ENCODE measurements at regions not wholly inside any gene's neighbourhood (a gene's known extent, or its start where the extent isn't known, plus 50 kb on each side); places are given as distances from the start of the nearest gene placed in this dataset.

DNA sequence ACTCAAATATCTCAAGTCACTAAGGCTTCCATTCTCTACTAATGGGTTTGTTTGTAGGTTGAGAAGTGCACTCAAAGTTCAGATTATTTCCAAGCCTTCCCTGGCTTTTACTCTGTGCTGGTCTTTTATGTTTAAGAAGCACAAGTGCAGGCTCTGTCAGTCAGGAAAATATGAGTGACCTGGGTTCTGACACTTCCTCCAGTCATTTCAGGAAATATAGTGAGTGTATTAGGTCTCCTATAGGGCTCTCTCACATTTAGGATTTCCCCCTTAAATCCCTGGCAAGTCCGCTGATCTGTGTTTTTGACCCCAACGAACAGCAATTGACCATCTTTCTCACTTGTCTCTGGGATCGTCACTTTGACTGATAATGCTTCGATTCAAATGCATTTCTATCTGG, 210.2 kb downstream of the ARPP21 start:
- DNase-seq, result no peak

DNA sequence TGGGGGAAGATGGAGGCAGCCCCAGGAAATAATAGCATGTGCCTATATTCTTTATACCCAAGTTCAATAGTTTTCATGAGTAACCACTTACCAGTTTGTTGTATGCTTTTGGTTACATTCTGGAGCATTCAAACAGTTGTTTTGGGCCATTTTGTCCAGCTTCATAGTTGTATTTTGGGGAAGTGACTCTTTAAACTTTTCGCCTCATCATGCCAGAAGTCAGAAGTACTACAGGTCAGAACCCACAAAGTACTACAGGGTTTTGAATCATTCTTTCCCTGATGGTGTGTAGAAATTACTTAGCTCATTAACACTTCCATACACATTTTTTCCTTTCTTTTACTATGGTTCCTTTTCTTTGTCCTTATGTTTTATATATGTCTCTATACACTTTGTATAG, 210.6 kb downstream of the ARPP21 start:
- DNase-seq, result no peak

- DNase-seq, result peak in 1 of 5 experiments; percentile 0
Observed at GRCh38 chr3:35857004-35857403, 217.7 kb downstream of the ARPP21 start.

DNA sequence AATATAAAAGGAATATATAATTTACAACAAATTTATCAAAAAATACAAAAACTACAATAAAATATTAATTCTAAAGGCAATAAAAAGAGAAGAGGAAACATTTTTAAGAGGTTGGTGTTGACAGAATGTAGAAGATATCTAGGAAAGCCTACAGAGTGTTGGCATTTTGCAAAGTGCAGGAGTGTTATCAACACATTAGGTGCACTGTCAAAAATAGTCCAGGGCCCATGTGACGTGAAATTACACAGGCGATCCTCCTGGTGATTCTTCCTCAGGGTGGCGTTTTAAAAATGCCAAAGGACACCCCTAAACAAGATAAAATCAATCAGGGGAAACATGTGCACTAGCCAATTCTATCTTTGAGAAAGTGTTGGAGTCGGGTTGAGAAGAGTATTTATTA, 222.7 kb downstream of the ARPP21 start:
- DNase-seq, result no peak

DNA sequence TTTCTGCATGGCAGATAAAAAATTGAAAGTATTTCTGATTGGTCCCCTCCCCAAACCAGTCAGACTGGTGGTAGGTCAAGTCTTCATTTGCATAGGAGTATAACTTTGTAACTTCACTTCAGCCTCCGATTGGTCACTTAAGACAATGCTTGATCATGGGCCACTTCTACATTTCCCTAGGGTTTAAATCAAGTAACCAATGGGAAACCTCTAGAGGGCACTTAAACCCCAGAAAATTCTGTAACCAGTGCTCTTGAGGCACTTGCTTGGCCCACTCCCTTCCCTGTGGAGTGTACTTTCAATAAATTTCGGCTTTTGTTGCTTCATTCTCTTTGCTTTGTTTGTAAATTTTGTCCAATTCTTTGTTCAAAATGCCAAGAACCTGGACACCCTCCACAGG, 225.5 kb downstream of the ARPP21 start:
- DNase-seq, result no peak

GRCh38 chr3:35867791-35868190, 228.5 kb downstream of the ARPP21 start:
- no peak for DNase-seq

GRCh38 chr3:35871009-35871408, 231.7 kb downstream of the ARPP21 start:
- DNase-seq, result no peak

- DNase-seq, result no peak
Observed at GRCh38 chr3:35883929-35884328, 244.6 kb downstream of the ARPP21 start.

DNA sequence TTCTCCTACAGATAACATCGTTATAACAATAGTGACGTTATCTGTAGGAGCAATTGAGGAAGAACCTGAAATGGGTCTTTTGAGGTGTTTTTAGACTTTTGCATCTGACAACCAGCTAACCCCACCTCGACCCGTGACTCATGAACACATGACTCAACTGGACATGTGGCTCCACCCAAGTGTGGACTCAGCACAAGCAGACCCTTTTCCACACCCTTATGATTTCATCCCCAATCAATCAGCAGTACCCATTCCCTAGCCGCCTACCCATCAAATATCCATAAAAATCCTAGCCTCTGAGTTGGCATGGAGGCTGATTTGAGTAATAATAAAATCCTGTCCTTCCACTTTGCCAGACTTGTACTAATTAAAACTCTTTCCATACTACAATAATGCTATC, 255.4 kb downstream of the ARPP21 start:
- no peak for DNase-seq

GRCh38 chr3:35899245-35899644, 259.9 kb downstream of the ARPP21 start:
- no peak for DNase-seq

GRCh38 chr3:35900079-35900478, 260.8 kb downstream of the ARPP21 start:
- no peak for DNase-seq

- DNase-seq, result peak in 3 of 5 experiments; percentile 4 to 38 (median 8)
Observed at GRCh38 chr3:35908366-35909232, 269.3 kb downstream of the ARPP21 start.

GRCh38 chr3:35919160-35919559, 279.8 kb downstream of the ARPP21 start:
- no peak for DNase-seq

GRCh38 chr3:35921718-35922117, 282.4 kb downstream of the ARPP21 start:
- no peak for DNase-seq

GRCh38 chr3:35924070-35924469, 284.7 kb downstream of the ARPP21 start:
- peak in 1 of 5 experiments; percentile 14 for DNase-seq

DNA sequence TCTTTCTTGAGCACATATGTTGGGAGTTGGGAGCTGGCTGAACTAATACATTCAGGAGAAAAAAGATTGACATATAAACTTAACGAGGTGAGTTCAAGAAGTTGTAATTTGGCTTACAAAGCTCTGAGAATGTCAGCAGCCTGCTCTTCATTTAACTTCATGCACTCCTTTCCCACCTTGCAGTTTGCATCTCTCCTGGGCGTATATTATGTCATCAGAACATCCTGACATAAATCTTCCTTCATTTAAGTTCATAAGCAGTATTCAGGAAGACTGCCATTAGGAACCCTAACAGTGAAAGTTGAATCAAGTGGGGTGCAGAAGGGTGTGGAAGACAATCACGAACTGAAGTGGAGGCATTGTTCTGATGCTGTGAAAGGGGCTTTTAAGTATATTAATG, 288.1 kb downstream of the ARPP21 start:
- DNase-seq, result no peak

- no peak for DNase-seq
Observed at GRCh38 chr3:35929158-35929557, 289.8 kb downstream of the ARPP21 start.

DNA sequence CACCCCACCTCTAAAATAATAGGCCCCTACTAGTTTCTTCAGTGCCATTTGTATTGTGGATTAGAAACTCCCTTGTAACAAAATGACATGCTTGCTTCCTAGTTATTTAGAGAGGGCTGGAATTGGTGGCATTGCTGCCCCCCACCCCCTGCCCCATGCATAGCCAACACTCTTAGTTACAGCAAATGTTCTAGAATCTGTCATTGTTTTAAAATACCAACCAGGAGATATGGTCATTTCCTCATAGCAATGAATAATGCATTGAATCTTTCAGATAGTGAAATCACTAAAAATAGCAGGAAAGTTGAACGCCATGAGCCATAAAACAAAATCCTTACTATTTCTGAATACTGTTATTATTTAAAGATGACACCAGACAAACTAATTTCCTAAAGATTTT, 292.5 kb downstream of the ARPP21 start:
- no peak for DNase-seq

GRCh38 chr3:35932995-35933394, 293.7 kb downstream of the ARPP21 start:
- no peak for DNase-seq

- DNase-seq, result no peak
Observed at GRCh38 chr3:35936571-35936970, 297.2 kb downstream of the ARPP21 start.

- DNase-seq, result no peak
Observed at GRCh38 chr3:35944926-35945710, 305.8 kb downstream of the ARPP21 start.

DNA sequence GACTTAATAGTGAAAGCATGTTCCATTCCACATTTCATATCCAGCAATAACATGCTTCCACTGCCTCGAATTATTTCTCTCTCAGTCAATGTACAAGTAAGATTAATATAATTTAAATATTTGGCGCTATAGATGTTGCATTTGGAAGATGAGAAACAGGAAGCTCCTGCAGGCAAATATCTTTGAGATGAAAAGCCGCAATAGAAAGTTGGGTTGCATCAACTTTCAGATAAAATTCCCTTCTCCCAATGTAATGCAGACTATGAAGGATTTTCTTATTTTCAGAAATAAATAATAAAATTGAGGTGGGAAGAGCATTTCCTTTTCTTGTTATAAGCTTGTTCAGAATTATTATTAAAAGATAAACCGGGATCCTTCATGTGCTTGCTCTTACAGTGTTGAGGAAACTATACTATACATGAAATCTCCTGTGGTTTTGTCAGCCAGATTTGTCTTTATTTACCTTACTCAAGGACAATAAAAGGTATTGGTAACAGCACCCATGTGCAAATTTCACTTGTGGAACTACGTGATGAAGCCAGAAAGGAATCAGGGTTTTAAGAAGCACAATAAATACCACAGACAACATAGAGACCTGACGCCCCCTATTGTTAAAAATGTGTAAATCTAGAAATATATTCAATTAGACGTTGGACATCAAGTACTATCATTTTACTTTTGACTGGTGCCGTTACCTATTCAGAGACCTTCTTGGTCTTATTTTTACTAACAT, 307.0 kb downstream of the ARPP21 start:
- no peak for DNase-seq

- no peak for DNase-seq
Observed at GRCh38 chr3:35946854-35947515, 307.7 kb downstream of the ARPP21 start.
